Daoy (cell line): ENCODE measurements at regions not wholly inside any gene's neighbourhood (a gene's known extent, or its start where the extent isn't known, plus 50 kb on each side); places are given as distances from the start of the nearest gene placed in this dataset.
"Not testable (repeated sequence)": the region's sequence is repeated elsewhere in the genome, so short reads cannot be mapped to it uniquely, and the experiment has no call there.

Experiments used
- DNase-seq: peaks from one replicate; pipeline ENCODE4 v3.0.0-alpha.2; 2015; ENCODE audit warnings: low read depth

DNA sequence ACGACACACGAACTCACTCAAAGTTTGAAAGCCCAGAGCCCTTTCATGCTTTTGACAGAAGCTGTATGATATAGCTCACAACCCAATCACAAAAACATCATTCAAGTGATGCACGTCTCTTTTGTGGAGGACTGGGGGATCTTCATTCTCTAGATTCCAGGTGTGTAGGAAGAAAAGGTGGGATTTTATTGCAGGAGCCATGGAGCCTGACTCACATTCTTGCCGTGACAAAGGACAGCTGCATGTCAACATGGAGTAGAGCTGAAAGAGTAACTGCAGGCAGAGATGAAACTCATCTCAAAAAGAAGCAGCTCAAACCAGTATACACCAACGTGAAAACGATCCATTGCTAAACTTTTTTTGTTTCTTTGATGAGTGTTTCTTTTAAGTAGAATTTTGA is 50.9 kb upstream of the PDE1A start:
- DNase-seq = no peak

DNA sequence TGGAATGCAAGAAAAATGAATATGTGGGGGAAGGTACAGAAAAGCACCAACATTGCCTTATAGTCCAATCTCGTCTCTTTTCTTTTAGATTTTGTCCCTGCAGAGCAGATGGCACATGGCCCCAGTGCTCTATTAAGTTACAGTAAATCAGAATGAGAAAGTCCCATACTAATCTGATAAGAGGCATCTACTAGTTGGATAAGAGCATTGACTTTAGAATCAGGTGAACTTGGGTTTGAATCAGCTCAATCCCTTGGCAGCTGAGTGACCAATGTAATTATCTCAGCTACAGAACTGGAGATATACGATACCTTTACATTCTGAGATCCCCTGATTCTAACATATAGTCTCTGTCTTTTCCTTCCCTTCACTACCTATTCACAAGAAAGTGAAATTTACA is 54.8 kb upstream of the PDE1A start:
- DNase-seq = no peak

DNA sequence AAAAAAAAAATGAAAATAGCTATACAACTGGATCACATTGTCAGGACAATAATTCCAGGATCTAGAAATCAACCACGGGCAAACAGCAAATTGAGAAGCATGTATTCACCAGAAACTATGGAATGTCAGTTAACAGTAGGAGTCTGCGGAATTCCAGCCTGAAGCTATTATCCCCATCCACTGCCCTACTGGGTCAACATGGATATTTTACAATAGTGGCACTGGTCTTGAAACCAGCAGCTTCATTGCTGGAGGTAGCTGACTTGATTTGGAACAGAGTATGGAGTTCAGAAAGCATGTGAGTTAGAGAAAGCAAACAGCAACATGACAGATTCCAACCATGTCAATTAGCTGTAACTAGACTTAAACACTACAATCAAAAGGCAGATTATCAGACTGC is 55.7 kb upstream of the PDE1A start:
- DNase-seq = no peak

- no peak for DNase-seq
Observed at GRCh38 chr2:182496596-182496995, 69.8 kb upstream of the PDE1A start.

DNA sequence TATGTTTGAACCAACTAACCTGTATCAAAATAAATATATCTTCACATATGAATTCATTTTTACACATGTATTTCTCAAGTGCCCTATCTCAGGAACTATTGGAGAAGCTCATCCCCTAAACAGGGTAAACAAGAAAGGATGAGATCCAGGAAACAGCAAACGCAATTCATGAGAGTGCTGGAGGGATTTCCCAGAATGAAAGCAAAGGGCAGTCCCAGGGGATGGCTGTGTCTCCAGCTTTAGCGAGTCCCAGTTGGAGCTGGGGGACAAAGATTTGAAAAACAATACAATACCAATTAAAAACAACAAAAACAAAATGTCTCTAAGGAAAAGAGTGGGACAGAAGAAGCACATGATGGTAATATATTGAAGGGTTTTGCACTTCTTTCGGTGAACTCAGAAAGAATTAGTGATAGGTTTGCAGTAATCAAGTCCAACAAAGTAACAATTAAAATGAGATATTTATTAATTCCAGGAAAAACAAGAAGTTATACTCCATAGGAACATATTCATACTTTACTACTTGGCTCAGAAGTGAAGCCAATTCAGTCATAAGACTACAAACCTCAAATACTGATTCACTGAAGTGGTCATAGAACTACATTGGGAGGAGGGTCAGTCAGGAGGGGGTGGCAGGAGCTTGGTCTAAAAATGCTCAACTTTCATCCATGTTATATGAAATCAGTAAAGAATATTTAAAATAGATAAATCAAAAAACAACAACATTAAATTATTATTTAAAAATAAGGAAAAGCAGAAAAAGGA is 73.1 kb upstream of the PDE1A start:
- no peak for DNase-seq

DNA sequence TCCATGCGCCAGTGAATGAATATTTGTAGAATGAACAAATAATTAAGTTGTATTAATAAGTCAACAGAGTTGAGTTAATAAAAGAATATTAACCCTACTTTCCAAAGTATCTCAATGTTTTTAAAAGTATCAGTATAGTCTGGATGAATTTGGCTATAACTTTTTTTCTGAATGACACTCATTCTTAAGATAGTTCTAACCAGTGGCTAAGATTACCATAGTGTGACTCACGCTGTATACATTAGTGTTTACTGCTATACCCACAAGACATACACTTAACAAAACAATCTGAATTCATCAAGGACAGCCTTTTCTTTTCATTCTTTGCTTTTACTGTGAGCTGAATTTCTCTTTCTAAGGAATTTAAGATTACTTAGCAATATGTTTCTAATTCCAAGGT is 77.0 kb upstream of the PDE1A start:
- DNase-seq = no peak

- DNase-seq = peak; percentile 18
Observed at GRCh38 chr2:182504903-182505302, 78.1 kb upstream of the PDE1A start.

DNA sequence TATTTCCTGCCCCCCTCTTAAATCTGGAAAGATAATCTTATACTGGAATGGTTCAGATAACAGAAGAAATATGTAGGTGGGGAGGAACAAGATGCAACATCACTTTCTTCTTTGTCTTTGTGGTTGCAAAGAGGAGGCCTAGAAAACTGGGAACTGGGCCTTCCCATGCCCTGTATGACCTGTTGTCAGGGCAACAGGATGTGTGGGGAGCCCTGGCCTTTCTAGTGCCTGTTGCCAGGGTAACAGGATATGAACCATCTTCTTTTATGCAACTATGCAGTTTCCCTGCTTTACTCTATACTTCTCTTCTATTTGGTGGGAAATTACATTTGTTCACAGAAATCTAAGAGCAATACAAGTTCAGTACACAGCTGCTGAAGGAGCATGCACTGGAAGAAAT is 79.8 kb upstream of the PDE1A start:
- DNase-seq = no peak

DNA sequence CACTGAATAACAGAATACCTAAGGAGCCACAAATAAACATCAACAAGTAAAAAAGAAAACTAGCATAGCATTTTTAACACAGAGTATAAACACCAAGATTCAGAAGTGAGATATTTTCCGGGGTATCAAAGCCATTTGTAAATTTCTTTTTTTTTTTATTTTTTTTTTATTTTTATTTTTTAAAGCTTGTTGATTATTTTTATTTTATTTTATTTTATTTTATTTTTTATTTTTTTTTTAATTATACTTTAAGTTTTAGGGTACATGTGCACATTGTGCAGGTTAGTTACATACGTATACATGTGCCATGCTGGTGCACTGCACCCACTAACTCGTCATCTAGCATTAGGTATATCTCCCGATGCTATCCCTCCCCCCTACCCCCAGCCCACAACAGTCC is 81.7 kb upstream of the PDE1A start:
- DNase-seq = not testable (repeated sequence)

DNA sequence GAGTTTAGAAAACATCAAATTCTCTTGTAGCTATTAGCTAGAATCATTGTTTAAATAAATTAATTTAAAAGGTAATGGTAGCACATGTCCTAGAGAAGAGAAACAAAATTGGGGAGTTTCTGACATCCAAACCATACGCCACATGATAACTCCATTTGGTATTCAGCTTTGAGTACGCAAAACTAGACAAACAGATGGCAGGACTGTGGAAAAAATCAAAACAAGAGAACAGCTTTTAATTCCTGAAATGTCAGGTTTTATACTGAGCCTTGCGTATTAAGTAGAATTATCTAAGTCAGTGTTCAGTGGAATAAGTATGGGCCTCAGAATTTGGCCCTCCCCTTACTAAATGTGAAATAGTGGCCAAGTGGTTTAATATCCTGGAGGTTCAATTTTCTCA is 82.4 kb upstream of the PDE1A start:
- DNase-seq = no peak

DNA sequence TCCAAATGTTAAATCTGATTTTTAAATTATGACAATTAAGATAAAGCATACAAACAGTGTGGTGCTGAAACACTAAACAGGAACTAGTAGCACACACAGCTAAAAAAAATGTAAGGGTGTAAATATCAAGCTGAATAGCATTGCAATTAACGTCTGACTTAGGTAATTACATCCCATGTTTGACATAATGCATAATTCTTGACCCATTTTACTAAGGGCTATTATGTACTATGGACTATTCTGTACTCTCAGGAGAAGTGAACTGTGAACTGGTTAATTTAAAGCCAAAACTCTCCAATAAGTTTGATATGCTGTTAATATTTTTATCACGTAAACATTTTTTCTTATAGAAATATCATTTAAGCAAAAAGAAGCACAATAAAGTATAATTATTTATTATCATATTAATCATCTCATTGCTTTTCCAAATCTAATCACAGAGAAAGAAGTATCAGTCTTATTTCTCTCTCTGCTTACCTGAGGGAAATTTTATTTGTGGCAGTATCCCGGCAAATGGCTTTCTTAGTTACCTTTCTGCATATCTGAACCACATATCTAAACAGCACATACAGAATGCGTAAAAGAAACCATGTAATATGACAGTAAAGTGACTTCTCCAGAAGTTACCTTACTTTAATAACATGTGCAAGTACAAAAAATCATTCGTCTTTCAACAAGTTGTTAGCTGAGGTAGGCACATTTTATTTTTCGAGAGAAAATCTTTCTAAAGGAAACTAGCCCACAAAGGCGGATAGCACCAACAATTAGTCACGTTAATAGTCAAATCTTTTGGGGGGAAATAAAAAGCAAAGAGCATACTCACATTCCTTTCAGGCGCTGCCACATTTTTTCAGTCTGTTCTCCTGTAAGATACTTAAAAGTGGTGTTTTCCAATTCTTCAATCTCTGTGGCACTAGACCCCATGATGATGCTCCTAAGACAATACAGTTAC is 94.9 kb upstream of the PDE1A start:
- no peak for DNase-seq

- no peak for DNase-seq
Observed at GRCh38 chr2:182522405-182522896, 95.6 kb upstream of the PDE1A start.

DNA sequence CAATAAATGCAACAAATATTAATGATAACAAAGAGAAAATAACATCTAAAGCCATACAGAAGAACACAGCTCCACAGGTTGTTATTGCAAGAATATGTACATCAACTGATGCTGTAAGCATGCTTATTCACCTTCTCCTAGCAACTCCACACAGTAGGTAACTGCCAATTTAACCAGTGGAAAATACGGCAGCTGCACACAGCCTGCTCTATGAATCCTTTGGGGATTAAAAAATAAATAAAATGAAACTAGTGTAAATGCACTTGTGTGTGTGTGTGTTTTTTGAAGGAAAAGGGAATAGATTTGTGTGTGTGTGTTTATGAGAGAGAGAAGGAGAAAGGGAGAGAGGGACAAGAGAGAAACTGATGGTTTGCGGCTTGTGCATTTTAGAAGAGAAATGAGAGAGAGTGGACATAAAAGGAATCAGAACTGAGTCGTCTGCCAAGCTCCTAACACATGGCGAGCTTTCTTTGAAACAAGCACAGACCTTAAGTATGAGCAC is 96.2 kb upstream of the PDE1A start:
- no peak for DNase-seq

DNA sequence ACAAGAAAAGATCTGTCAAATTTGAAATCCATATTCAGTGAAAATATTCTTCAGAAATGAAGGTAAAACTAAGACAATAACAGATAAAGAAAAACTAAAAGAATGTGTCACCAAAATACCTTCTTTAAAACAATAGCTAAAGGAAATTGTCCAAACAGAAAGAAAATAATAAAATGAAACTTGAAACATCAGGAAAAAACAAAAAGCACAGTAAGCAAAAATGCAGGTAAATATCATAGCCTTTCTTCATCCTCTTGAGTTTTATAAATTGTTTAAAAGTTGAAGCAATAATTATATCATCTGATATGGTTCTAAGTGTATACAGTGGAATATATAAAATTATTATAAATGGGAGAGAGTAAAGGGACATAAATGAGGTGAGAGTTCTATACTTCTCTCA is 103.8 kb upstream of the PDE1A start:
- DNase-seq = no peak

DNA sequence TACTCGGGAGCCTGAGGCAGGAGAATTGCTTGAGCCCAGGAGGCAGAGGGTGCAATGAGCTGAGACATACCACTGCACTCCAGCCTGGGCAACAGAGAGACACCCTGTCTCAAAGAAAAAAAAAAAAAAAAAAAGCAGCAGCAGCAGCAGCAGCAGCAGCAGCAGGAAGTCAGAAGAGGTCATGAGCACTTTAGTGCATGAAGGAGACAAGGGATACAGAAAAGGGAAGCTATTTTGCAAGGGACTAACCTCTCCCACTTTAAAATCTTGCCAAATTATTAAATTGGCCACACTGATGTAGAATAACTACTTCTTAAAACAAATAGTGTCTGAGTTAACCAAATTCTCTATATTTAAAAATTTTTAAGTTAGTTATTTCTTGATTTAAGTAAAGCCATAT is 113.4 kb upstream of the PDE1A start:
- DNase-seq = no peak

DNA sequence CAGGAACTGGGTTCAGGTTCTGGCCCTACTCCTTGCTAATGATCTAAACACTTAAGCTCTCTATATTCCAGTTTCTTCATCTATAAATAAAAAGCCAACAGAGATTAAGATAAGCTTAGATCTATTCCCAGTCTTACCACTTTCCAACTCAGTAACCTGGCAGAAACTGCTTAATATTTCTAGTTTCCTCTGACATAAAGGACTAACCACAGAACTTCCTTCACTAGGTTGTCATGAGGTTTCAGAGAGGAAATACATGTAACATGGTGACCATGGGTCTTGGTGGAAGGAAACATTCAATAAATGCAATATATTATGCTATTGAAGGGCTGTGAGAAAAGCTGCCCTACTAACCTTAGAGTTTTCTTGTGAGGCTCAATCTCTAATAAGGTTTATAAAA is 114.4 kb upstream of the PDE1A start:
- no peak for DNase-seq

GRCh38 chr2:182542501-182543258 is 115.8 kb upstream of the PDE1A start:
- DNase-seq = no peak

DNA sequence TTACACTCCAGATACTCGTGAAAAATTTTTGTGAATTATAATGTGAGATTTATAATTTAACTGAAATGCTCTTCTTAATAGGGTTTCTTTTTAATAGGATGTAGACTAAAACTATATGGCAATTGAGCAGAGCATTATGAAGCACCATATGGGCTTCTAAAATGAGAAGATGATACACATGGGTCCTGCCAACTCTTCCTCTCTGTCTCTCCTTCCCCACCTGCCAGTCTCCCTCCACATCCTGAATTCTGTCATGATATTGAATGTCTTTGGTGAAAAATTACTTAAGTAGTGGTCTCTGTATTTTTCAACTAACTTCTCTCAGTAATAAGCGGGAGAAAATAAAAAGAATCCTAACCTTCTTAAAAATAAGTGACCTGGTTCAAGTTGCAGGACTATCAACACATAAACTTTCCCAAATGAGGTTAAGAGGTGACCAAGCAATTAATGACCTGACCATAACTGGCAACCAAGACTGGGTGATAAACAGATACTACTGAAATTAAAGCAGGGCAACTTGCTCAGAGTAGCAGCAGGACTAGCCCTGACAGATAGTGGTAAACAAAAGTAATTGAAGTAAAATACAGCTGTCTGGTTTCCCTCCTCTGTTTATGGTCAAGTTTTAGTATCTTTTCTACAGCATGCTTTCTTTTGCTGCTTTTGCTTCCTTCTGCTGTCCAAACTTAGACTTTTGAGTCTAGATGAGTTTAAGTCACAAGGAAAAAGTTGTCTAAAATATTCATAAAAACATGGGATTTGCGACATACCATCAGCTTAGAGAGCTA is 117.1 kb upstream of the PDE1A start:
- no peak for DNase-seq

GRCh38 chr2:182545420-182546167 is 118.8 kb upstream of the PDE1A start:
- no peak for DNase-seq
